Tibial nerve (tissue), 4 donors: ENCODE measurements at regions not wholly inside any gene's neighbourhood (a gene's known extent, or its start where the extent isn't known, plus 50 kb on each side); places are given as distances from the start of the nearest gene placed in this dataset.

Experiments used
- EP300 ChIP-seq, 2 donors: sonication (generic); formaldehyde crosslinking; IDR thresholded peaks; one replicate each; pipeline ENCODE4 v1.6.1; 2017; ENCODE audit warnings: antibody characterized with exemption in 2 of 2, mild to moderate bottlenecking in 1 of 2
- POLR2A ChIP-seq, 2 donors: fragments of 450-650 bp; IDR thresholded peaks; one replicate each; pipeline ENCODE4 v1.6.1; 2017; ENCODE audit warnings: antibody characterized with exemption in 2 of 2, mild to moderate bottlenecking in 2 of 2, moderate library complexity in 2 of 2
- TF ChIP-seq, protein P1 (sequence below), 5 experiments: fragments of 200-600 bp in 3 of 5; fragments of 450-650 bp in 2 of 5; sonication (generic) in 3 of 5; IDR thresholded peaks; one replicate each; pipeline ENCODE4 v1.5.1; 2016 to 2019; ENCODE audit warnings: antibody characterized with exemption in 5 of 5, mild to moderate bottlenecking in 3 of 5, moderate library complexity in 2 of 5

DNA sequence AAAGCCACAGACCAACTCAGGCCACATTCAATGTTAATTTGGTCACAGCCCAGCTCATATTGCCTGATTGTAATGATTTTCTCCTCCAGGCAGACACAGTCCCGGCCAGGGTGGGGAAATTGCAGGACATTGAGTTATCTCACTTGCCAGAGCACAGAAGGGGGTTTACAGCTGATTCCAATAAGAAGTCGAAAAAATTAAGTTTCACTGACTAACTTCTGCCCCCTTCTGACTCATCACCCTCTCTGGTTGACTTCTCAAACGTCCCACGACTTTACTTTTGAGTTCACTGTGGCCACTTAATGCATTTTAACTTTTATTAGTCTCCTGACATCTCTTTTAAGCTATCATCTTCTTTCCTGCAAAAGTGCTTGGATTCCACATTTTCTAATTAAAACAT is 321.4 kb upstream of the WWC1 start:
- TF ChIP-seq POLR2A (IDR thresholded peaks at IDR 0.05): no peak
- no peak for TF ChIP-seq EP300 (IDR thresholded peaks at IDR 0.05)
- TF ChIP-seq, protein P1, sequence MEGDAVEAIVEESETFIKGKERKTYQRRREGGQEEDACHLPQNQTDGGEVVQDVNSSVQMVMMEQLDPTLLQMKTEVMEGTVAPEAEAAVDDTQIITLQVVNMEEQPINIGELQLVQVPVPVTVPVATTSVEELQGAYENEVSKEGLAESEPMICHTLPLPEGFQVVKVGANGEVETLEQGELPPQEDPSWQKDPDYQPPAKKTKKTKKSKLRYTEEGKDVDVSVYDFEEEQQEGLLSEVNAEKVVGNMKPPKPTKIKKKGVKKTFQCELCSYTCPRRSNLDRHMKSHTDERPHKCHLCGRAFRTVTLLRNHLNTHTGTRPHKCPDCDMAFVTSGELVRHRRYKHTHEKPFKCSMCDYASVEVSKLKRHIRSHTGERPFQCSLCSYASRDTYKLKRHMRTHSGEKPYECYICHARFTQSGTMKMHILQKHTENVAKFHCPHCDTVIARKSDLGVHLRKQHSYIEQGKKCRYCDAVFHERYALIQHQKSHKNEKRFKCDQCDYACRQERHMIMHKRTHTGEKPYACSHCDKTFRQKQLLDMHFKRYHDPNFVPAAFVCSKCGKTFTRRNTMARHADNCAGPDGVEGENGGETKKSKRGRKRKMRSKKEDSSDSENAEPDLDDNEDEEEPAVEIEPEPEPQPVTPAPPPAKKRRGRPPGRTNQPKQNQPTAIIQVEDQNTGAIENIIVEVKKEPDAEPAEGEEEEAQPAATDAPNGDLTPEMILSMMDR (IDR thresholded peaks at IDR 0.05): no peak
